ENCODE measurements at regions not wholly inside any gene's neighbourhood (a gene's known extent, or its start where the extent isn't known, plus 50 kb on each side); places are given as distances from the start of the nearest gene placed in this dataset.

DNA sequence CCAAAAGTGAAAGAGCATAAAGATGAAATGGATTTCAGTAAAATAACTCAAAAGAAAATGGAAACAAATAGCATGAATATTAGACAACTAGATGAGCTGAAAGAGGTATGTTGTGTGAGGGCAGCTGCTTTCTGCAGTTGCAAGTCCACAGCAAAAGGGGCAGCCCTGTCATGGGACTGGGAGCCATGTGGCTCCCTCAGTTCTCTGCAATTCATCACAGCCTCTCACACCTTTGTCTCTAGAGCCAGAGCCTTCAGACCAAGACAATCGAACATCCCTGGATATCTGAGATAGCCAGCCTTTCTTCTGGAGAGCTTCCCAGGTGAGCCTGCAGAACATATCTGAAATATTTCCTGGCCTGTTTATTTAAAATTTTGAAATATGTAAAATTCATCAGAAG, 538.7 kb downstream of the REEP3 start:
- WGBS, result 57% methylated on average over 1 of the region's 1 CpG
- Histone ChIP-seq H3K36me3 (no peaks in the 10 kb centered on the region), H3K4me3 (no peak overlapping the region), H3K4me1 (replicated peaks) (no peaks in the 10 kb centered on the region), H3K9me3 (no peaks in the 10 kb centered on the region), H3K27me3 (replicated peaks; ENCODE audit: insufficient read depth) (no peaks in the 10 kb centered on the region), H3K27ac (no peak overlapping the region)
- no peak for DNase-seq (ENCODE audit: low spot score)
- intact Hi-C loops (cut with DNase I), result no loop called here
- TF ChIP-seq, protein P1, sequence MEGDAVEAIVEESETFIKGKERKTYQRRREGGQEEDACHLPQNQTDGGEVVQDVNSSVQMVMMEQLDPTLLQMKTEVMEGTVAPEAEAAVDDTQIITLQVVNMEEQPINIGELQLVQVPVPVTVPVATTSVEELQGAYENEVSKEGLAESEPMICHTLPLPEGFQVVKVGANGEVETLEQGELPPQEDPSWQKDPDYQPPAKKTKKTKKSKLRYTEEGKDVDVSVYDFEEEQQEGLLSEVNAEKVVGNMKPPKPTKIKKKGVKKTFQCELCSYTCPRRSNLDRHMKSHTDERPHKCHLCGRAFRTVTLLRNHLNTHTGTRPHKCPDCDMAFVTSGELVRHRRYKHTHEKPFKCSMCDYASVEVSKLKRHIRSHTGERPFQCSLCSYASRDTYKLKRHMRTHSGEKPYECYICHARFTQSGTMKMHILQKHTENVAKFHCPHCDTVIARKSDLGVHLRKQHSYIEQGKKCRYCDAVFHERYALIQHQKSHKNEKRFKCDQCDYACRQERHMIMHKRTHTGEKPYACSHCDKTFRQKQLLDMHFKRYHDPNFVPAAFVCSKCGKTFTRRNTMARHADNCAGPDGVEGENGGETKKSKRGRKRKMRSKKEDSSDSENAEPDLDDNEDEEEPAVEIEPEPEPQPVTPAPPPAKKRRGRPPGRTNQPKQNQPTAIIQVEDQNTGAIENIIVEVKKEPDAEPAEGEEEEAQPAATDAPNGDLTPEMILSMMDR (IDR thresholded peaks at IDR 0.05), result no peak
- TF ChIP-seq POLR2A (IDR thresholded peaks at IDR 0.05) (no peak), POLR2AphosphoS5 (IDR thresholded peaks at IDR 0.05) (no peak)

DNA sequence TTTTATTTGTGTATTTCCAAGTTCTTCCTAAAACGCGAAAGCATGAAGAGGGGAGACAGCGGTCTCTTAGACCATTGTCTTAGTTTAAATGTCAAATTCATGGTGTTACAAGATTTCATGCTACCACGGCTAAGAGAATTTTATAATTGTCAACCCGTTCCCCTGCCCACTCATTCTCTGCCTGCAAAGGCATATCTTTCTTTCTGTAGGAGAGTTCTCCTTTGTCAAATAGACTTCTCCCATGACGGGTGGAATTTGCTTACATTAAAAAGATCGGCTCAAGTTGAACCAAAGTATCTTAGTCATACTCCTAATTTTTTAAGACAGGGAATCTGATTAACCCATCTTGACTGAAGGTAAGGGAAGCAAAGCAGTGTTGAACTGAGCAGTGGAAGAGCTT, 539.2 kb downstream of the REEP3 start:
- Histone ChIP-seq H3K27ac (no peak overlapping the region), H3K27me3 (replicated peaks; ENCODE audit: insufficient read depth) (no peaks in the 10 kb centered on the region), H3K4me1 (replicated peaks) (no peaks in the 10 kb centered on the region), H3K9me3 (no peaks in the 10 kb centered on the region), H3K4me3 (no peak overlapping the region), H3K36me3 (no peaks in the 10 kb centered on the region)
- intact Hi-C loops (cut with DNase I), result no loop called here
- TF ChIP-seq POLR2A (IDR thresholded peaks at IDR 0.05) (no peak), POLR2AphosphoS5 (IDR thresholded peaks at IDR 0.05) (no peak)
- TF ChIP-seq, protein P1 (IDR thresholded peaks at IDR 0.05), result no peak
- WGBS, result 78% methylated on average over 7 of the region's 7 CpGs
- no peak for DNase-seq (ENCODE audit: low spot score)

DNA sequence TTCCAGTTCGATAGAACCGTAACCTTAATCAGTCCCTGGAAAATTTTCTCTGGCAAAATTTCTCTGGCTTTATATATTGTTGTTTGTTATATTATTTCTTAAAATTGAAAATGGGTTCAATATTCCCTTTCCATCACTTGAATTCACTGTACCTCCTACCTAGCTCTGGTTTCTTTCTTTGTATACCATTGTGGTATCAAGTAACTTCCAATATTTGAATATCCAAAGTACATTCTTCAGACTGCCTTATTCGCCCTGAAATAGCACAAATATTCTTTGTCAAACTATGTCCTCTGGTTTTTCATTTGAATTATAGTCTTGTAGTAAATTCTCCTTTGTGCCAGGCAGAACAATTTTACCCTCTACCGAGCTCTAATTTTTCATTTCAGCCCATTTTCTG, 541.6 kb downstream of the REEP3 start:
- WGBS, result 56% methylated on average over 4 of the region's 4 CpGs
- Histone ChIP-seq H3K36me3 (no peaks in the 10 kb centered on the region), H3K4me1 (replicated peaks) (no peaks in the 10 kb centered on the region), H3K27me3 (replicated peaks; ENCODE audit: insufficient read depth) (no peaks in the 10 kb centered on the region), H3K27ac (no peak overlapping the region), H3K9me3 (no peaks in the 10 kb centered on the region), H3K4me3 (no peak overlapping the region)
- no peak for DNase-seq (ENCODE audit: low spot score)
- TF ChIP-seq POLR2AphosphoS5 (IDR thresholded peaks at IDR 0.05), result no peak
- intact Hi-C loops (cut with DNase I), result no loop called here

DNA sequence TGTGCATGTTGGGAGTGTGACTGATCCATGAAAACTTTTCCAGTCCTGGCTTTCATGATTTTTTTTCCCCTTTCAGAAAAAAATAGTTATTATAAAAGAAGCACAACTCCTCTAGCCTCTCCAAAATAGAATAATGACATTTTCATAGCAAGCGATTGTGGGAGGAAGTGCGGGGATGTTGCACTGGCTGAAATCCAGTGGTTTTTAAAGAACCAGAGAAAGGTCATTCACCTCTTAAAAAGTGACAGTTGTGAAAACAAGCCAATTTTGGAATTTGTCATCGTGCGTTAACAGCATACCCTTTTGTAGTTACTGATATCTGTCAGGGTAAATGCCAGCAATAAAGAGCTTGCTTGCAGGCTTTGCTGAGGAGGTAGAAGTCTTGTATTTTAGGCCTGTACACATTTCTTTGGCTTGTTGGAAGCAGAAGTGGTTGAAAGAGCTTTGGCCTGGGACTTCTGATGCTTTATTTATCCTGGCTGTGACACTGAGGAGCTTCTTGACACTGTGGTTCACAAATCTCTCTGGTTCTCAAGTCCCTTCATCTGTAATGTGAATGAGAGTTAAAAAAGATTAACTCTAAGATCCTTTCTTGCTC, 545.9 kb downstream of the REEP3 start:
- DNase-seq (ENCODE audit: low spot score), result no peak
- 9% methylated on average over 4 of the region's 4 CpGs for WGBS
- H3K27ac ChIP-seq, result no peak overlapping the region
- H3K9me3 ChIP-seq, result no peaks in the 10 kb centered on the region
- H3K4me1 ChIP-seq (replicated peaks), result no peaks in the 10 kb centered on the region
- H3K4me3 ChIP-seq, result no peak overlapping the region
- TF ChIP-seq, protein P1 (IDR thresholded peaks at IDR 0.05), result no peak
- TF ChIP-seq POLR2A (IDR thresholded peaks at IDR 0.05) (no peak), POLR2AphosphoS5 (IDR thresholded peaks at IDR 0.05) (no peak)
- no peaks in the 10 kb centered on the region for H3K36me3 ChIP-seq
- no peaks in the 10 kb centered on the region for H3K27me3 ChIP-seq (replicated peaks; ENCODE audit: insufficient read depth)
- intact Hi-C loops (cut with DNase I), result no loop called here

DNA sequence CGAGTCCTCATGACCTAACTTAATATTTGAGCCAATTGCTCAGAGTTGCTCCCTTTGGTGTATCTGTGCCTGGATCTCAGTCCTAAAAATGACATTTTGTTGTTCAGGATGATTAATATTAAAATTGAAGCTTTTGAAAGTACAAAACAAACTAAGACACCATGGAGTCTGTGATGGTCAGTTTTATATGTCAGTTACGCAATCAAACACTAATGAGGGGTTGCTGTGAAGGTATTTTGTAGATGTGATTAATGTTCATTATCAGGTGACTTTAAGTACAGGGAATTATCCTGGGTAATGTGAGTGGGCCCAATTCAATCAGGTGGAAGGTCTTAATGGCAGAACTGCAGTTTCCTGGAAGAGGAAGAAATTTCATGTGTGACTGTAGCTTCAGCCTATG, 546.7 kb downstream of the REEP3 start:
- TF ChIP-seq, protein P1 (IDR thresholded peaks at IDR 0.05), result no peak
- no peak for TF ChIP-seq POLR2A (IDR thresholded peaks at IDR 0.05)
- TF ChIP-seq POLR2AphosphoS5 (IDR thresholded peaks at IDR 0.05), result no peak
- no peak for DNase-seq (ENCODE audit: low spot score)
- Histone ChIP-seq H3K36me3 (no peaks in the 10 kb centered on the region), H3K9me3 (no peaks in the 10 kb centered on the region), H3K4me1 (replicated peaks) (no peaks in the 10 kb centered on the region), H3K4me3 (no peak overlapping the region), H3K27ac (no peak overlapping the region), H3K27me3 (replicated peaks; ENCODE audit: insufficient read depth) (no peaks in the 10 kb centered on the region)
- intact Hi-C loops (cut with DNase I), result no loop called here
- WGBS, result 84% methylated on average over 2 of the region's 2 CpGs
